ENCODE measurements at regions not wholly inside any gene's neighbourhood (a gene's known extent, or its start where the extent isn't known, plus 50 kb on each side); places are given as distances from the start of the nearest gene placed in this dataset.

- no peaks in the 10 kb centered on the region for H4K20me1 ChIP-seq (ENCODE audit: control insufficient read depth, insufficient read depth, insufficient read length)
Observed at GRCh38 chr10:85293483-85293882, 965.1 kb downstream of the CCSER2 start.

More at GRCh38 chr10:85293483-85293882, 965.1 kb downstream of the CCSER2 start:
- Histone ChIP-seq H3K79me2 (ENCODE audit: insufficient read depth, low read length) (no peaks in the 10 kb centered on the region), H3K14ac (ENCODE audit: insufficient read depth, low read length) (no peak overlapping the region), H3K23ac (ENCODE audit: insufficient read length, low read depth, low read length) (no peak overlapping the region), H3K9me3 (ENCODE audit: control insufficient read depth, low read depth, low read length) (no peaks in the 10 kb centered on the region), H3K27ac (ENCODE audit: insufficient read length, low read depth, low read length) (no peak overlapping the region), H2BK20ac (ENCODE audit: low read depth, low read length, poor library complexity, severe bottlenecking) (no peak overlapping the region), H2BK120ac (ENCODE audit: low read depth, low read length, poor library complexity, severe bottlenecking) (no peak overlapping the region), H3K4ac (ENCODE audit: low read depth, low read length) (no peak overlapping the region), H4K91ac (ENCODE audit: insufficient read length, low read depth, low read length) (no peak overlapping the region), H2BK12ac (ENCODE audit: insufficient read length, low read depth, low read length) (no peak overlapping the region), H3K9ac (ENCODE audit: extremely low read depth, insufficient read length, low read length) (no peak overlapping the region), H3K4me2 (ENCODE audit: insufficient read depth, insufficient read length, low read length) (no peak overlapping the region), H2BK5ac (ENCODE audit: insufficient read length, low read length) (no peak overlapping the region), H4K5ac (ENCODE audit: insufficient read length, low read depth, low read length) (no peak overlapping the region), H4K8ac (replicated peaks; ENCODE audit: insufficient read length, low read depth, low read length) (no peak overlapping the region), H3T11ph (ENCODE audit: low read length) (no peak overlapping the region), H3K27me3 (ENCODE audit: insufficient read depth, low read length) (no peaks in the 10 kb centered on the region), H2AK5ac (ENCODE audit: insufficient read length, low read length) (no peak overlapping the region), H2BK15ac (ENCODE audit: low read depth, low read length) (no peak overlapping the region), H3K79me1 (ENCODE audit: insufficient read depth, low read depth, low read length, poor library complexity, severe bottlenecking) (no peaks in the 10 kb centered on the region), H2AFZ (ENCODE audit: low read length) (no peak overlapping the region), H3K56ac (ENCODE audit: insufficient read length, low read depth, low read length) (no peak overlapping the region), H3K23me2 (ENCODE audit: insufficient read length, low read depth, low read length, poor library complexity, severe bottlenecking) (no peaks in the 10 kb centered on the region), H3K18ac (ENCODE audit: insufficient read length, low read depth, low read length) (no peak overlapping the region), H3K4me1 (ENCODE audit: insufficient read depth, low read length) (no peaks in the 10 kb centered on the region)
- Mint-ChIP-seq H3K27me3 (ENCODE audit: low read depth) (no peaks in the 10 kb centered on the region), H3K4me1 (no peaks in the 10 kb centered on the region), H3K36me3 (ENCODE audit: insufficient read depth in 1 of 3, low read depth in 3 of 3) (no peaks in the 10 kb centered on the region), H3K9me3 (peaks cover 5 to 20% of the 10 kb centered on the region in 2 experiments), H3K4me3 (no peak overlapping the region), H3K27ac (no peak overlapping the region)
- no peak for DNase-seq
- no CpG with 5 or more reads among the region's 3 CpGs for WGBS (ENCODE audit: extremely low coverage, insufficient read length, low lambda C conversion rate)
- TF ChIP-seq CTCF (conservative IDR thresholded peaks at IDR 0.05): no peak

Data from H9 (cell line).